Skeletal muscle satellite cell (primary cell): ENCODE measurements at regions not wholly inside any gene's neighbourhood (a gene's known extent, or its start where the extent isn't known, plus 50 kb on each side); places are given as distances from the start of the nearest gene placed in this dataset.

Experiments
- H3K27me3 ChIP-seq: 2 replicates; pipeline ENCODE4 v1.7.0; 2013; ENCODE audit warnings: low read length; ENCODE audit not compliant: control insufficient read depth, insufficient read depth
- H3K36me3 ChIP-seq: 2 replicates; pipeline ENCODE4 v1.7.0; 2013; ENCODE audit warnings: mild to moderate bottlenecking, control low read depth, low read length; ENCODE audit not compliant: insufficient read depth
- H3K4me1 ChIP-seq: 2 replicates; pipeline ENCODE4 v1.7.0; 2013; ENCODE audit warnings: low read length; ENCODE audit not compliant: control insufficient read depth, insufficient read depth
- H3K4me2 ChIP-seq: 2 replicates; pipeline ENCODE4 v1.7.0; 2013; ENCODE audit warnings: mild to moderate bottlenecking, low read length
- H3K4me3 ChIP-seq: 2 replicates; pipeline ENCODE4 v1.7.0; 2013; ENCODE audit warnings: low read length
- H3K9ac ChIP-seq: 2 replicates; pipeline ENCODE4 v1.7.0; 2013; ENCODE audit warnings: mild to moderate bottlenecking, low read depth, low read length, moderate library complexity
- H3K9me3 ChIP-seq: replicated peaks from 2 replicates; pipeline ENCODE4 v1.7.0; 2013; ENCODE audit warnings: mild to moderate bottlenecking, control low read depth, low read length

- Histone ChIP-seq H3K4me2 (no peak overlapping the region), H3K27me3 (no peaks in the 10 kb centered on the region), H3K9me3 (no peaks in the 10 kb centered on the region), H3K4me1 (no peaks in the 10 kb centered on the region), H3K36me3 (no peaks in the 10 kb centered on the region), H3K4me3 (no peak overlapping the region), H3K9ac (no peak overlapping the region)
These were observed 200.9 kb upstream of the MID1 start for GRCh38 chrX:10821293-10821692.

GRCh38 chrX:10828036-10828435 lies 207.7 kb upstream of the MID1 start:
- H3K36me3 ChIP-seq: no peaks in the 10 kb centered on the region
- H3K9ac ChIP-seq: no peak overlapping the region
- no peaks in the 10 kb centered on the region for H3K4me1 ChIP-seq
- no peak overlapping the region for H3K4me2 ChIP-seq
- no peaks in the 10 kb centered on the region for H3K9me3 ChIP-seq
- no peaks in the 10 kb centered on the region for H3K27me3 ChIP-seq
- no peak overlapping the region for H3K4me3 ChIP-seq

GRCh38 chrX:10828640-10829039 lies 208.3 kb upstream of the MID1 start:
- H3K9me3 ChIP-seq: no peaks in the 10 kb centered on the region
- no peak overlapping the region for H3K4me3 ChIP-seq
- H3K9ac ChIP-seq: no peak overlapping the region
- no peaks in the 10 kb centered on the region for H3K36me3 ChIP-seq
- H3K4me1 ChIP-seq: no peaks in the 10 kb centered on the region
- H3K4me2 ChIP-seq: no peak overlapping the region
- H3K27me3 ChIP-seq: no peaks in the 10 kb centered on the region

- Histone ChIP-seq H3K27me3 (no peaks in the 10 kb centered on the region), H3K9me3 (no peaks in the 10 kb centered on the region), H3K4me2 (no peak overlapping the region), H3K9ac (no peak overlapping the region), H3K4me3 (no peak overlapping the region), H3K36me3 (no peaks in the 10 kb centered on the region), H3K4me1 (no peaks in the 10 kb centered on the region)
These were observed 211.5 kb upstream of the MID1 start for GRCh38 chrX:10831716-10832502.

- Histone ChIP-seq H3K4me3 (no peak overlapping the region), H3K27me3 (no peaks in the 10 kb centered on the region), H3K9ac (no peak overlapping the region), H3K4me2 (no peak overlapping the region), H3K36me3 (no peaks in the 10 kb centered on the region), H3K4me1 (no peaks in the 10 kb centered on the region), H3K9me3 (no peaks in the 10 kb centered on the region)
These were observed 213.1 kb upstream of the MID1 start for GRCh38 chrX:10833299-10834169.

GRCh38 chrX:10841579-10841978 lies 221.2 kb upstream of the MID1 start:
- no peaks in the 10 kb centered on the region for H3K36me3 ChIP-seq
- H3K27me3 ChIP-seq: no peaks in the 10 kb centered on the region
- H3K4me2 ChIP-seq: no peak overlapping the region
- H3K9ac ChIP-seq: no peak overlapping the region
- no peaks in the 10 kb centered on the region for H3K4me1 ChIP-seq
- H3K9me3 ChIP-seq: no peaks in the 10 kb centered on the region
- no peak overlapping the region for H3K4me3 ChIP-seq

- no peaks in the 10 kb centered on the region for H3K4me1 ChIP-seq
- H3K9ac ChIP-seq: no peak overlapping the region
- no peak overlapping the region for H3K4me3 ChIP-seq
- no peaks in the 10 kb centered on the region for H3K27me3 ChIP-seq
- H3K4me2 ChIP-seq: no peak overlapping the region
- no peaks in the 10 kb centered on the region for H3K36me3 ChIP-seq
- no peaks in the 10 kb centered on the region for H3K9me3 ChIP-seq
These were observed 222.3 kb upstream of the MID1 start for GRCh38 chrX:10842646-10843045.

GRCh38 chrX:10847333-10847732 lies 226.9 kb upstream of the MID1 start:
- Histone ChIP-seq H3K36me3 (no peaks in the 10 kb centered on the region), H3K4me3 (no peak overlapping the region), H3K9me3 (no peaks in the 10 kb centered on the region), H3K4me2 (no peak overlapping the region), H3K9ac (no peak overlapping the region), H3K4me1 (no peaks in the 10 kb centered on the region), H3K27me3 (no peaks in the 10 kb centered on the region)

GRCh38 chrX:10851809-10852208 lies 231.4 kb upstream of the MID1 start:
- H3K4me3 ChIP-seq: no peak overlapping the region
- no peak overlapping the region for H3K4me2 ChIP-seq
- H3K9me3 ChIP-seq: no peaks in the 10 kb centered on the region
- H3K36me3 ChIP-seq: no peaks in the 10 kb centered on the region
- no peaks in the 10 kb centered on the region for H3K4me1 ChIP-seq
- no peaks in the 10 kb centered on the region for H3K27me3 ChIP-seq
- no peak overlapping the region for H3K9ac ChIP-seq

- H3K36me3 ChIP-seq: no peaks in the 10 kb centered on the region
- H3K9ac ChIP-seq: no peak overlapping the region
- H3K27me3 ChIP-seq: no peaks in the 10 kb centered on the region
- H3K4me1 ChIP-seq: no peaks in the 10 kb centered on the region
- no peak overlapping the region for H3K4me3 ChIP-seq
- H3K4me2 ChIP-seq: peak overlapping the region; percentile 43
- H3K9me3 ChIP-seq: no peaks in the 10 kb centered on the region
These were observed 234.2 kb upstream of the MID1 start for GRCh38 chrX:10854594-10854993.

GRCh38 chrX:10855845-10856244 lies 235.5 kb upstream of the MID1 start:
- Histone ChIP-seq H3K4me1 (no peaks in the 10 kb centered on the region), H3K4me2 (no peak overlapping the region), H3K9me3 (peaks cover 1% of the 10 kb centered on the region), H3K36me3 (no peaks in the 10 kb centered on the region), H3K4me3 (no peak overlapping the region), H3K27me3 (no peaks in the 10 kb centered on the region), H3K9ac (no peak overlapping the region)
